SU-DHL-6 (cell line): ENCODE measurements at regions not wholly inside any gene's neighbourhood (a gene's known extent, or its start where the extent isn't known, plus 50 kb on each side); places are given as distances from the start of the nearest gene placed in this dataset.

Experiments
- H2AFZ ChIP-seq: fragments of 200-600 bp; sonication (generic); 2 replicates; pipeline ENCODE4 v1.6.1; 2014; ENCODE audit warnings: low read depth, mild to moderate bottlenecking, moderate library complexity, mixed read lengths, antibody characterized with exemption, low read length; ENCODE audit not compliant: severe bottlenecking
- H3F3A ChIP-seq: fragments of 200-600 bp; shearing (Covaris generic); 2 replicates; pipeline ENCODE4 v1.6.0; 2016; ENCODE audit warnings: antibody characterized with exemption, mild to moderate bottlenecking; ENCODE audit not compliant: insufficient read depth
- H3K27ac ChIP-seq: fragments of 200-600 bp; sonication (generic); 2 replicates; pipeline ENCODE4 v1.5.1; 2016; ENCODE audit warnings: low read depth, mild to moderate bottlenecking, low read length, moderate library complexity, mixed read lengths
- H3K27me3 ChIP-seq: fragments of 200-600 bp; sonication (generic), shearing (Covaris generic); 2 replicates; pipeline ENCODE4 v1.6.0; 2014; ENCODE audit warnings: mild to moderate bottlenecking, low read length
- H3K36me3 ChIP-seq: fragments of 200-600 bp; sonication (generic); 2 replicates; pipeline ENCODE4 v1.6.1; 2014; ENCODE audit warnings: mild to moderate bottlenecking, low read length, mixed read lengths
- H3K4me2 ChIP-seq: fragments of 300-600, 200-600 bp; shearing (Covaris generic), sonication (generic); 2 replicates; pipeline ENCODE4 v1.6.0; 2014; ENCODE audit warnings: low read length, low read depth, mild to moderate bottlenecking; ENCODE audit not compliant: poor library complexity, severe bottlenecking
- H3K4me3 ChIP-seq: fragments of 200-600 bp; sonication (generic); 2 replicates; pipeline ENCODE4 v1.5.1; 2014; ENCODE audit warnings: antibody characterized with exemption, low read length, mild to moderate bottlenecking, mixed read lengths; ENCODE audit not compliant: insufficient read depth, poor library complexity, severe bottlenecking
- H3K79me2 ChIP-seq: fragments of 200-600 bp; sonication (generic); 2 replicates; pipeline ENCODE4 v1.6.1; 2014; ENCODE audit warnings: mild to moderate bottlenecking, low read length, moderate library complexity; ENCODE audit not compliant: insufficient read depth
- H3K9ac ChIP-seq: fragments of 200-600 bp; sonication (generic); 2 replicates; pipeline ENCODE4 v1.7.0; 2014; ENCODE audit warnings: mild to moderate bottlenecking, low read length
- H3K9me2 ChIP-seq: fragments of 200-600 bp; sonication (generic); replicated peaks from 2 replicates; pipeline ENCODE4 v1.6.1; 2014; ENCODE audit warnings: low read length; ENCODE audit not compliant: insufficient read depth
- H3K9me3 ChIP-seq: fragments of 200-600 bp; sonication (generic); 2 replicates; pipeline ENCODE4 v1.6.1; 2014; ENCODE audit warnings: low read length, mixed read lengths; ENCODE audit not compliant: insufficient read depth
- H4K20me1 ChIP-seq: fragments of 200-600 bp; sonication (generic); 2 replicates; pipeline ENCODE4 v1.6.1; 2014; ENCODE audit warnings: low read depth, mild to moderate bottlenecking, antibody characterized with exemption, low read length, moderate library complexity, mixed read lengths
- EZH2phosphoT487 ChIP-seq: fragments of 200-600 bp; sonication (generic), shearing (Covaris generic); conservative IDR thresholded peaks from 2 replicates; pipeline ENCODE4 v1.6.1; 2018; ENCODE audit warnings: mild to moderate bottlenecking, antibody characterized with exemption, low read length, moderate library complexity, mixed read lengths
- TF ChIP-seq, protein P1 (sequence below): fragments of 200-600 bp; sonication (generic); IDR thresholded peaks from one replicate; pipeline ENCODE4 v1.5.1; 2017; ENCODE audit warnings: antibody characterized with exemption, mild to moderate bottlenecking, low read length, moderate library complexity; ENCODE audit not compliant: insufficient read depth, poor library complexity, severe bottlenecking

DNA sequence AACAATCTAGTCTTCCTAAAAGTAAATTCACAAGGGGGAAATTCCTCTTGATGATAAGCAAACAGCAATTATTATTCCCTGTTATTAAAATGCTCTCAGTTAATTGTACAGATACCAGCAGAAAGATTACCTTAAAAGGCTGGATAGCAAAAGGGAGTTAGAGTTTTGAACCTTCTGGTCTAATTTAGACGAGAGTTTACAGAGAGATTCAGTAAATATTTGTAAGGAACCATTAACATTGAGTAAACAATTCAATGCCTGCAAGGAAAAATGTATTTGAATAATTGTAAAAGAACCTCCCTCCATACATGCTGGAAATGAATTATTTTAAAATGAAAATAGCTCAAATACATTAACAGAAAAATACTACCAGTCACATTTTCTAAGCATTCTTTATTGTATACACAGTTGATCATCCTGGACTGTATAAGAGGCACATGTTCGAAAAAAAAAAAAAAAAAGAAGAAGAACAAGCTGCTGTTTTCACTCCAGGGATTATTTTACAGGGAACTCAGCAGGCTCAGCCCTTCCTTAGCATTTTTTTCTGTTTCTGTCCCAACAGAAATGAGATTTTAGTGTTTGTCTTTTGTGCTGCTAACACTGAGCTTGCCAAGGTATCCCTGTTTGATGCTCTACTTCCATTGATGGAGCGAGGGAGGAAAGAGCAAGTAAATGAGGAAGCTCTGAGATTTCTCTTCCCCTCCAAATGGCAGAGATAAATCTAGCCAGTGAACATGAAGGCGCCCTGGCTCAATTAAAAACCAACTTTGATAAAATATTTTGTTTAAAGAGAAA lies 141.1 kb downstream of the ENC1 start:
- no peak overlapping the region for H3K9ac ChIP-seq
- no peaks in the 10 kb centered on the region for H3K27me3 ChIP-seq
- no peaks in the 10 kb centered on the region for H3F3A ChIP-seq
- H4K20me1 ChIP-seq = no peaks in the 10 kb centered on the region
- H3K79me2 ChIP-seq = no peaks in the 10 kb centered on the region
- no peaks in the 10 kb centered on the region for H3K36me3 ChIP-seq
- H2AFZ ChIP-seq = no peak overlapping the region
- no peaks in the 10 kb centered on the region for H3K9me2 ChIP-seq
- no peak overlapping the region for H3K4me2 ChIP-seq
- H3K9me3 ChIP-seq = no peaks in the 10 kb centered on the region
- TF ChIP-seq EZH2phosphoT487 = no peak
- TF ChIP-seq, protein P1, sequence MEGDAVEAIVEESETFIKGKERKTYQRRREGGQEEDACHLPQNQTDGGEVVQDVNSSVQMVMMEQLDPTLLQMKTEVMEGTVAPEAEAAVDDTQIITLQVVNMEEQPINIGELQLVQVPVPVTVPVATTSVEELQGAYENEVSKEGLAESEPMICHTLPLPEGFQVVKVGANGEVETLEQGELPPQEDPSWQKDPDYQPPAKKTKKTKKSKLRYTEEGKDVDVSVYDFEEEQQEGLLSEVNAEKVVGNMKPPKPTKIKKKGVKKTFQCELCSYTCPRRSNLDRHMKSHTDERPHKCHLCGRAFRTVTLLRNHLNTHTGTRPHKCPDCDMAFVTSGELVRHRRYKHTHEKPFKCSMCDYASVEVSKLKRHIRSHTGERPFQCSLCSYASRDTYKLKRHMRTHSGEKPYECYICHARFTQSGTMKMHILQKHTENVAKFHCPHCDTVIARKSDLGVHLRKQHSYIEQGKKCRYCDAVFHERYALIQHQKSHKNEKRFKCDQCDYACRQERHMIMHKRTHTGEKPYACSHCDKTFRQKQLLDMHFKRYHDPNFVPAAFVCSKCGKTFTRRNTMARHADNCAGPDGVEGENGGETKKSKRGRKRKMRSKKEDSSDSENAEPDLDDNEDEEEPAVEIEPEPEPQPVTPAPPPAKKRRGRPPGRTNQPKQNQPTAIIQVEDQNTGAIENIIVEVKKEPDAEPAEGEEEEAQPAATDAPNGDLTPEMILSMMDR = no peak
- H3K4me3 ChIP-seq = no peak overlapping the region
- H3K27ac ChIP-seq = no peak overlapping the region

DNA sequence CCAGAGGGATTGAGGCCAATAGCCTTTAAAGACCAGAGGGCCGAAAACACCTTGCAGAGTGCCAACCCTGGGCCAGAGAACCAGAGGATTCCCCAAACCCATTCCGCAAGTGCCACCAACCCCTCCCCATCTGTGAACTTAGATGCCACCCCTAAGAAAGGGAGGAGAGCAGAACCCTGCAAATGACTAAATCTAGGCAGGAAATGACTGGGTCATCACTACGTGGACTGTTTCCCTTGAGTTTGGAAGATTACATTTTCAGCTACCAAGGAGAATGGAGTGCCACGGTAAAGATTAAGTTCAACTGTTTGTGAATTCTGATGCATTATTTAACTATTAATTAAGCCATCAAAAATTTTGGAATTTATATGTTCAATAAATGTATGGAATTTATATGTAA lies 142.8 kb downstream of the ENC1 start:
- Histone ChIP-seq H3K9ac (no peak overlapping the region), H3F3A (no peaks in the 10 kb centered on the region), H3K9me3 (no peaks in the 10 kb centered on the region), H3K27me3 (no peaks in the 10 kb centered on the region), H3K4me3 (no peak overlapping the region), H3K79me2 (no peaks in the 10 kb centered on the region), H3K36me3 (no peaks in the 10 kb centered on the region), H3K27ac (no peak overlapping the region), H2AFZ (no peak overlapping the region), H3K4me2 (no peak overlapping the region), H3K9me2 (no peaks in the 10 kb centered on the region), H4K20me1 (no peaks in the 10 kb centered on the region)
- TF ChIP-seq, protein P1 = no peak
- no peak for TF ChIP-seq EZH2phosphoT487

DNA sequence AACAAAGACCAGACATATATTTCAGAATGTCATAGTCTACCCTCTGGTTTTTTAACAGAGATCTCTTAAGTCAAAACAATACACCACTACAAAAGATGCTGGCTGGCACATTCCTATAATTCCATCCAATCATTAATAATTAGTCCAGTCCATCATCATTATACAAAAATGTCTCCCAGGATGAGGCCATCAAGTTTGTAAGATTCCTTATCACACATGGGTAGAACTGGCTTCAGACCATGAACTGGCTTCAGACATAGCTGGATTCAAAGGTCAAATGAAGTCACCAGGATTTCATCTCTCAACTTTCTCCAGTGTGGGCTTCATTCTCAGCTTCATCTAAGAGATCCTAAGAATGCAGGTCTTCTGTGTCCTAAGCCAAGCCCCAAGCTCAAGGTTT lies 147.1 kb downstream of the ENC1 start:
- Histone ChIP-seq H3K27ac (no peak overlapping the region), H3K36me3 (no peaks in the 10 kb centered on the region), H3K27me3 (no peaks in the 10 kb centered on the region), H3K79me2 (no peaks in the 10 kb centered on the region), H3K9ac (no peak overlapping the region), H3K9me2 (no peaks in the 10 kb centered on the region), H2AFZ (no peak overlapping the region), H3K4me3 (no peak overlapping the region), H3K9me3 (no peaks in the 10 kb centered on the region), H4K20me1 (no peaks in the 10 kb centered on the region), H3F3A (no peaks in the 10 kb centered on the region), H3K4me2 (no peak overlapping the region)
- TF ChIP-seq, protein P1 = no peak
- TF ChIP-seq EZH2phosphoT487 = no peak
